IPS-NIHi11 (cell line): ENCODE measurements at regions not wholly inside any gene's neighbourhood (a gene's known extent, or its start where the extent isn't known, plus 50 kb on each side); places are given as distances from the start of the nearest gene placed in this dataset.
"Not testable (repeated sequence)": the region's sequence is repeated elsewhere in the genome, so short reads cannot be mapped to it uniquely, and the experiment has no call there.

Experiments used
- DNase-seq: peaks from one replicate; pipeline ENCODE4 v3.0.0; 2012; ENCODE audit warnings: mixed read lengths, low spot score

GRCh38 chr4:106524772-106525171, 156.2 kb upstream of the GIMD1 start:
- not testable (repeated sequence) for DNase-seq

- no peak for DNase-seq
These were observed 154.3 kb upstream of the GIMD1 start for GRCh38 chr4:106522839-106523238.

GRCh38 chr4:106512706-106513105, 144.1 kb upstream of the GIMD1 start:
- no peak for DNase-seq

GRCh38 chr4:106507440-106507839, 138.9 kb upstream of the GIMD1 start:
- no peak for DNase-seq

GRCh38 chr4:106503116-106504050, 134.8 kb upstream of the GIMD1 start:
- DNase-seq: no peak

- peak; percentile 62 for DNase-seq
These were observed 133.6 kb upstream of the GIMD1 start for GRCh38 chr4:106502106-106502699.

- no peak for DNase-seq
These were observed 128.7 kb upstream of the GIMD1 start for GRCh38 chr4:106497271-106497670.

GRCh38 chr4:106496061-106496460, 127.5 kb upstream of the GIMD1 start:
- DNase-seq: no peak

- no peak for DNase-seq
These were observed 126.9 kb upstream of the GIMD1 start for GRCh38 chr4:106495476-106495875.

- no peak for DNase-seq
These were observed 125.5 kb upstream of the GIMD1 start for GRCh38 chr4:106494066-106494465.

- no peak for DNase-seq
These were observed 124.5 kb upstream of the GIMD1 start for GRCh38 chr4:106493086-106493485.

GRCh38 chr4:106486533-106486932, 118.0 kb upstream of the GIMD1 start:
- DNase-seq: no peak

GRCh38 chr4:106481801-106482200, 113.2 kb upstream of the GIMD1 start:
- no peak for DNase-seq

- DNase-seq: no peak
These were observed 109.6 kb upstream of the GIMD1 start for GRCh38 chr4:106478152-106478551.

- DNase-seq: no peak
These were observed 108.2 kb upstream of the GIMD1 start for GRCh38 chr4:106476741-106477140.

GRCh38 chr4:106473515-106473914, 104.9 kb upstream of the GIMD1 start:
- DNase-seq: no peak

- DNase-seq: no peak
These were observed 102.6 kb upstream of the GIMD1 start for GRCh38 chr4:106471151-106471550.

- DNase-seq: no peak
These were observed 95.0 kb upstream of the GIMD1 start for GRCh38 chr4:106463622-106464021.

- DNase-seq: no peak
These were observed 86.0 kb upstream of the GIMD1 start for GRCh38 chr4:106454581-106454980.

- no peak for DNase-seq
These were observed 85.4 kb upstream of the GIMD1 start for GRCh38 chr4:106454021-106454420.

GRCh38 chr4:106451091-106451490, 82.5 kb upstream of the GIMD1 start:
- no peak for DNase-seq

- DNase-seq: no peak
These were observed 81.7 kb upstream of the GIMD1 start for GRCh38 chr4:106450249-106450648.

- DNase-seq: no peak
These were observed 76.0 kb upstream of the GIMD1 start for GRCh38 chr4:106444557-106444956.

GRCh38 chr4:106430797-106431196, 62.2 kb upstream of the GIMD1 start:
- DNase-seq: no peak
